GM18951 (cell line): ENCODE measurements at regions not wholly inside any gene's neighbourhood (a gene's known extent, or its start where the extent isn't known, plus 50 kb on each side); places are given as distances from the start of the nearest gene placed in this dataset.
"Not testable (repeated sequence)": the region's sequence is repeated elsewhere in the genome, so short reads cannot be mapped to it uniquely, and the experiment has no call there.

ENCODE experiments used
- POLR2A ChIP-seq: IDR thresholded peaks from 4 replicates; pipeline ENCODE4 v1.6.1; 2011; ENCODE audit warnings: mild to moderate bottlenecking; ENCODE audit not compliant: insufficient read length, insufficient read depth; ENCODE audit errors: extremely low read depth
- in situ Hi-C: fragments of 300-500 bp; cut with MboI; formaldehyde crosslinking; loops from one replicate; pipeline ENCODE4 v1.12.0; 2022; ENCODE audit warnings: low sequenced_read_pairs, mixed read lengths, inconsistent platforms; ENCODE audit not compliant: unreplicated experiment

- in situ Hi-C loops: loop anchor here (10.0 kb wide), 1 partner anchor 133 kb away; the partner anchor contains the start of gene CCND2
Measured at GRCh38 chr12:4141348-4142270, 132.0 kb upstream of the CCND2 start.

GRCh38 chr12:4140581-4141301, 132.8 kb upstream of the CCND2 start:
- in situ Hi-C loops: loop anchor here (10.0 kb wide), 1 partner anchor 134 kb away; the partner anchor contains the start of gene CCND2
- no peak for TF ChIP-seq POLR2A

More at GRCh38 chr12:4141348-4142270, 132.0 kb upstream of the CCND2 start:
- TF ChIP-seq POLR2A: no peak

GRCh38 chr12:4139191-4139590, 134.4 kb upstream of the CCND2 start:
- TF ChIP-seq POLR2A: no peak
- in situ Hi-C loops: no loop called here

- in situ Hi-C loops: not testable (repeated sequence)
Measured at GRCh38 chr12:4138532-4138931, 135.0 kb upstream of the CCND2 start.

- in situ Hi-C loops: no loop called here
- no peak for TF ChIP-seq POLR2A
Measured at GRCh38 chr12:4138051-4138450, 135.5 kb upstream of the CCND2 start.

DNA sequence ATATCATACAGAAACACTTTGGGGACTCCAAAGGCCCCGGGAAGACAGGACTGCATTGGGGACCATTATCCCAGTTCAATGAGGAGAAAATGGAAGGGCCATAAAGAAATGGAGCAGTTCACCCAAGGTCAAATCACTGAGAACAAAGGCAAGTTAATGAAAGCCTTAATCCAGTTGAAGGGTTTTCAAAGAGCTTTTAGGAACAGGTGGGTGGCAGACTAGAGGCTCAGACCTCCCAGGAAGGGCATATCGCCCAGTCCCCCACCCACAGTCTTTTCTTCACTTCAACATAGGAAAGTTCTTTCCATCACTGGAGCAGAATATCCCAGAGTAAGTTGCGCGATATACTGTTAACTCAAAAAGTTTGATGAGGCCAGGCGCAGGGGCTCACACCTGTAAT, 136.1 kb upstream of the CCND2 start:
- in situ Hi-C loops: no loop called here
- TF ChIP-seq POLR2A: no peak

GRCh38 chr12:4137015-4137414, 136.5 kb upstream of the CCND2 start:
- in situ Hi-C loops: no loop called here

DNA sequence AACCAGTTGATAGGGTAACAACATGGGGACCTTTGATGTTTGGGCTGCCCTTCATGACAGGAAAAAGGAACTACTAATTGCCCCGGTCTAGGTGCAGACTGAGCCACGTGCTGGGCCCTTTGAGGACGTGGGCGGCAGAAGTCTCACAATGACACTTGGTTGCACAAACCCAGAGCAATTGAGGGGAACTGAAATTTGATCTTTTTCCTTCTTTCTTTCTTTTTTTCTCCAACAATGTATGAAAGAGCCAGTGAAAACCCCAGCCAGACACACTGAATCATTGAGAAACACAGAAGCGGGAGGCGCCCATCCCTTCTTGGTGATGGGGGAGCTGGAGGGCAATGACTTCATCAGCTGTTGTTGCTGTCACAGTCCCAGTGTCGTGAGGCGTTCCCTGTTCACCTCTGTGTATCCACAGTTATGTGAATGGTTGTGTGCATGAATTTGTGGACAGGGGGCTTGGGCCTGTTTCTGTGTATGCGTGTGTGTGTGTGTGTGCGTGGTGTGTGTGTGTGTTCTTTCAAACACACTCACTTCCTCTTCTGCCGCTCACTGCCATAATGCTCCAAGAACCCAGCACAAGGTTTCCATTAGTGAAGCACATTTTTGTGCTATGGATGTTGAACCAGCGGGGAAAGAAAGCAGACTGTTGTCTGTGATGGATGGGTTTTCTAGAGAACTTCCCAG, 137.5 kb upstream of the CCND2 start:
- no peak for TF ChIP-seq POLR2A
- in situ Hi-C loops: no loop called here

More at GRCh38 chr12:4137015-4137414, 136.5 kb upstream of the CCND2 start:
- no peak for TF ChIP-seq POLR2A

DNA sequence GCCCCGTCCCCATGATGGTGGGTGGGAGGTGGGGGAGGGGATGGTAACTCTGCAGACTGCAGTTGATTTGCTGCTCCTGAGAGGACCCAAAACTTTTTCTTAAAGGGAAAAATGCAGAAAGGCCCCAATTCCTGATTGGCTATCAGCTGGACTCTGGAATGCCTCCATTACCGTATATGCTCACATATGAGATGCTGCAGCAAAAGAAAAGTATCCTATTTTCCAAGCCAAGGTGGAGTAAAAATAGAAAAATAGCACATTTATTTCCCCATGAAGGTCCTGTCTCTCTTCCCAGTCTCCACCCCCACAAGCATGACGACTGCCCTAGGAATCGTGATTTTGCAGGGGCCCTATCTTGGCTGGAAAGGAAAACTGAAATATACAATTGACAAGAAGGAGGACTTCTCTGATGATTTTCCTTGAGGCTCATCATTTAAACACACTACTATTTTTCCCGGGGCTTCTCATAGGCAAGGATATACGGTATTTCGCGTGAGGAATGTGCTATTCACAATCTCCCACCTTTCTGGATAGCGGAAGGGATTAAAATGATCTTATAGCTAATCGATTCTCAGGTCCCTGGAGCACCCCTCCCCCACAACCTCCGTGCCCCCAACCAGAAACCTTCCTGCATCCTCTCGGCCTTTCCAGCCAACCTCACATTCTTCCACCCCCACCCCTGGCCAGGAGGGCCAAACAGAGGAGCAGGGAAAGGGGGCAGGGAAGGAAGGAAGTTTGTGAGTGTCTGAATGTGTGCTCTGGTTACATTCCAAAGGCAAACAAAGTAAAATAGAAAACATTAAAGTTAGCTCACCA, 138.9 kb upstream of the CCND2 start:
- in situ Hi-C loops: no loop called here
- TF ChIP-seq POLR2A: no peak

DNA sequence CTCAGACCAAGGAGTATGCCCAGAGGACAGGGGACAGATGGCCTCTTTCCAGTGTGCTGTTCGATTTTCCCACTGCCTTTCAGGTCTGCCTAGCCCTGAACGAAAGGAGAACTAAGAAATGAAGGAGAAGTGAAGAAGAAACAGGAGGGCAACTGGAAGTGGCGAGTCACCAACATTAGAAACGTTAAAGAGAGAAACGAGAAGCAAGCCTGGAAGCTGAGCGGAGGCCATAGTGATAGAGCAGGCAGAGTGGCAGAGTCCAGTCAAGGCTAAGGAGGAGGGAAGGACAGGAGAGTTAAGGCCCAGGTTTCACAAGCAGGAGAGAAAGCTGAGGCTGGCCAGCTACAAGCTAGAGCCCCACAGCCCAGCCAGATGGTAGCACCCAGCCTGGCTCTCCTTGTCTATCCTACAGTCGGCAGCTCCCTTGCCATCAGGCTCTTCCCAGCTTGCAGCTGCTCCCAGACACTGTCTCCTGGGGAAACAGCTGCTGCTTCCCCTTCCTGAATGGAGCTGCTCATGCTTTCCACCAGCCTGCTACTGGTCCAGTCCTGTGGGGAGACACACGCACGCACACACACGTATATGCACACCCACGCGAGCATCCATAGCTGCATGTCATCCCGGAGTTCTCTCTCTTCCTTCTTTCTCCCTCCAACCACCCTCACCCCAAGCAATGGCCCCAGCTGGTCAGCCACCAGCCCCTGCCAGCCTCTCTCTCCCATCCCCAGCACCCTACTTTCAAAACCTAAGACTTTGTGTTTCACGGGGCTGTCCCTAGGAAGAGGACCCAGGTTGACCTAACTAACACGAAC, 139.7 kb upstream of the CCND2 start:
- TF ChIP-seq POLR2A: no peak
- in situ Hi-C loops: no loop called here

GRCh38 chr12:4133029-4133428, 140.5 kb upstream of the CCND2 start:
- TF ChIP-seq POLR2A: no peak
- in situ Hi-C loops: no loop called here
